ENCODE measurements at regions not wholly inside any gene's neighbourhood (a gene's known extent, or its start where the extent isn't known, plus 50 kb on each side); places are given as distances from the start of the nearest gene placed in this dataset.

DNA sequence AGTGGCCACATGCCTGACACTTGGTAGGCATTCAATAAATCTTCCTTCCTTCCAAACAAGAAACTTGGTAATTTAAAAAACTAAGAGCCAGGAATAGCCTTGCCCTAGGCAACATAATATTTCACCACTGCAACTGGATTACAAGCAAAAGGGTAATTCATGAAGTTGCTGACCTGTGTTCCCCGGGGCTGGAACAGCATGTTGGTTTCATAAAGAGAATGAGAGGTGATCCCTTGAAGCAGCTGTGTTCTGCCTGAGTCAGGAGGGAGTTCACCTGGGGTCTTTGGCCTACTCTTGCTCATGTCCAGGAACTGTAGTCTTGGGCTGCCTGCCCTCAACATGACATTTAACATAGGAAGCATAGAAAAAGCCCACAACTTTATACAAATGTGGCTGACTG is 329.0 kb upstream of the DAB1 start:
- no peak for TF ChIP-seq POLR2A (IDR thresholded peaks at IDR 0.05)
- no peak for TF ChIP-seq CTCF (IDR thresholded peaks at IDR 0.05)
